ENCODE measurements at regions not wholly inside any gene's neighbourhood (a gene's known extent, or its start where the extent isn't known, plus 50 kb on each side); places are given as distances from the start of the nearest gene placed in this dataset.

- no peak for ATAC-seq
- no peak for DNase-seq
- intact Hi-C loops (cut with DNase I, micrococcal nuclease) = no loop called here
Observed at GRCh38 chr11:128188346-128189004, 398.9 kb downstream of the ETS1 start.

GRCh38 chr11:128187835-128188234, 399.5 kb downstream of the ETS1 start:
- ATAC-seq (no peak), DNase-seq (no peak)
- intact Hi-C loops (cut with DNase I, micrococcal nuclease) = no loop called here

- intact Hi-C loops (cut with DNase I, micrococcal nuclease) = no loop called here
- no peak for DNase-seq
- ATAC-seq = no peak
Observed at GRCh38 chr11:128187377-128187776, 400.0 kb downstream of the ETS1 start.

GRCh38 chr11:128184981-128185380, 402.4 kb downstream of the ETS1 start:
- no peak for DNase-seq

GRCh38 chr11:128182844-128183243, 404.5 kb downstream of the ETS1 start:
- intact Hi-C loops (cut with DNase I, micrococcal nuclease) = no loop called here
- no peak for ATAC-seq
- no peak for DNase-seq

More at GRCh38 chr11:128184981-128185380, 402.4 kb downstream of the ETS1 start:
- no peak for ATAC-seq
- intact Hi-C loops (cut with DNase I, micrococcal nuclease) = no loop called here

- ATAC-seq = no peak
- intact Hi-C loops (cut with DNase I, micrococcal nuclease) = no loop called here
Observed at GRCh38 chr11:128181984-128182383, 405.4 kb downstream of the ETS1 start.

GRCh38 chr11:128181088-128181480, 406.3 kb downstream of the ETS1 start:
- ATAC-seq (no peak), DNase-seq (no peak)
- intact Hi-C loops (cut with DNase I, micrococcal nuclease) = no loop called here

More at GRCh38 chr11:128181984-128182383, 405.4 kb downstream of the ETS1 start:
- no peak for DNase-seq

GRCh38 chr11:128180441-128181087, 406.8 kb downstream of the ETS1 start:
- intact Hi-C loops (cut with DNase I, micrococcal nuclease) = no loop called here
- DNase-seq (no peak), ATAC-seq (no peak)

- DNase-seq (no peak), ATAC-seq (no peak)
- intact Hi-C loops (cut with DNase I, micrococcal nuclease) = loop anchor here (10.0 kb wide), 3 partner anchors 105 to 455 kb away; no protein-coding TSS in a partner anchor
Observed at GRCh38 chr11:128179512-128179911, 407.8 kb downstream of the ETS1 start.

- intact Hi-C loops (cut with DNase I, micrococcal nuclease) = loop anchor here (10.0 kb wide), 3 partner anchors 106 to 456 kb away; no protein-coding TSS in a partner anchor
- ATAC-seq = no peak
- DNase-seq = no peak
Observed at GRCh38 chr11:128179039-128179438, 408.3 kb downstream of the ETS1 start.

GRCh38 chr11:128174465-128175291, 412.7 kb downstream of the ETS1 start:
- no peak for ATAC-seq
- DNase-seq = no peak
- intact Hi-C loops (cut with DNase I, micrococcal nuclease) = loop anchor here (5.0 to 10.0 kb wide), 5 partner anchors 110 to 658 kb away; no protein-coding TSS in a partner anchor

- intact Hi-C loops (cut with DNase I, micrococcal nuclease) = loop anchor here (5.0 to 10.0 kb wide), 5 partner anchors 113 to 660 kb away; no protein-coding TSS in a partner anchor
- peak; percentile 60 to 91 for DNase-seq
- peak; percentile 76 for ATAC-seq
Observed at GRCh38 chr11:128172046-128172878, 415.1 kb downstream of the ETS1 start.

GRCh38 chr11:128171506-128171905, 415.9 kb downstream of the ETS1 start:
- intact Hi-C loops (cut with DNase I, micrococcal nuclease) = loop anchor here (5.0 to 10.0 kb wide), 5 partner anchors 113 to 661 kb away; no protein-coding TSS in a partner anchor
- no peak for ATAC-seq
- DNase-seq = no peak

- no peak for DNase-seq
- intact Hi-C loops (cut with DNase I, micrococcal nuclease) = no loop called here
- ATAC-seq = no peak
Observed at GRCh38 chr11:128165572-128165971, 421.8 kb downstream of the ETS1 start.

- DNase-seq (no peak), ATAC-seq (peak; percentile 50)
- intact Hi-C loops (cut with DNase I, micrococcal nuclease) = no loop called here
Observed at GRCh38 chr11:128164080-128164741, 423.1 kb downstream of the ETS1 start.

GRCh38 chr11:128161994-128162393, 425.4 kb downstream of the ETS1 start:
- ATAC-seq = no peak

GRCh38 chr11:128161436-128161835, 425.9 kb downstream of the ETS1 start:
- DNase-seq (no peak), ATAC-seq (no peak)
- intact Hi-C loops (cut with DNase I, micrococcal nuclease) = no loop called here

More at GRCh38 chr11:128161994-128162393, 425.4 kb downstream of the ETS1 start:
- intact Hi-C loops (cut with DNase I, micrococcal nuclease) = no loop called here
- no peak for DNase-seq

- ATAC-seq (no peak), DNase-seq (no peak)
- intact Hi-C loops (cut with DNase I, micrococcal nuclease) = loop anchor here in 1 of 2 donors (5.0 to 10.0 kb wide), 2 partner anchors 124 to 673 kb away; no protein-coding TSS in a partner anchor
Observed at GRCh38 chr11:128158860-128159259, 428.5 kb downstream of the ETS1 start.
